HG03571 (cell line): ENCODE measurements at regions not wholly inside any gene's neighbourhood (a gene's known extent, or its start where the extent isn't known, plus 50 kb on each side); places are given as distances from the start of the nearest gene placed in this dataset.

Experiments
- ATAC-seq: cut with Tn5 transposase; IDR thresholded peaks from one replicate; pipeline ENCODE4 v1.9.1; 2021; ENCODE audit not compliant: unreplicated experiment

- ATAC-seq: no peak
These were observed 185.2 kb upstream of the APCDD1 start for GRCh38 chr18:10269261-10269660.

- no peak for ATAC-seq
These were observed 184.3 kb upstream of the APCDD1 start for GRCh38 chr18:10270151-10270571.

GRCh38 chr18:10271481-10271880, 183.0 kb upstream of the APCDD1 start:
- ATAC-seq: no peak

GRCh38 chr18:10274301-10274700, 180.1 kb upstream of the APCDD1 start:
- ATAC-seq: no peak

GRCh38 chr18:10275486-10275885, 178.9 kb upstream of the APCDD1 start:
- ATAC-seq: no peak

- ATAC-seq: no peak
These were observed 176.2 kb upstream of the APCDD1 start for GRCh38 chr18:10278265-10278664.

GRCh38 chr18:10279471-10279870, 175.0 kb upstream of the APCDD1 start:
- no peak for ATAC-seq

- no peak for ATAC-seq
These were observed 174.4 kb upstream of the APCDD1 start for GRCh38 chr18:10279905-10280644.

- ATAC-seq: no peak
These were observed 169.7 kb upstream of the APCDD1 start for GRCh38 chr18:10284540-10285282.

- no peak for ATAC-seq
These were observed 169.2 kb upstream of the APCDD1 start for GRCh38 chr18:10285283-10285640.

GRCh38 chr18:10286580-10287150, 167.8 kb upstream of the APCDD1 start:
- no peak for ATAC-seq

GRCh38 chr18:10289251-10289650, 165.2 kb upstream of the APCDD1 start:
- no peak for ATAC-seq

- no peak for ATAC-seq
These were observed 164.3 kb upstream of the APCDD1 start for GRCh38 chr18:10289951-10290637.

GRCh38 chr18:10290638-10291235, 163.7 kb upstream of the APCDD1 start:
- ATAC-seq: no peak

GRCh38 chr18:10291568-10291981, 162.9 kb upstream of the APCDD1 start:
- ATAC-seq: no peak

GRCh38 chr18:10293966-10294365, 160.5 kb upstream of the APCDD1 start:
- no peak for ATAC-seq

- no peak for ATAC-seq
These were observed 158.7 kb upstream of the APCDD1 start for GRCh38 chr18:10295751-10296150.

- ATAC-seq: no peak
These were observed 157.9 kb upstream of the APCDD1 start for GRCh38 chr18:10296491-10296890.

GRCh38 chr18:10297086-10297485, 157.3 kb upstream of the APCDD1 start:
- no peak for ATAC-seq

GRCh38 chr18:10298346-10298745, 156.1 kb upstream of the APCDD1 start:
- ATAC-seq: no peak

- ATAC-seq: no peak
These were observed 154.8 kb upstream of the APCDD1 start for GRCh38 chr18:10299643-10300042.
